ENCODE measurements at regions not wholly inside any gene's neighbourhood (a gene's known extent, or its start where the extent isn't known, plus 50 kb on each side); places are given as distances from the start of the nearest gene placed in this dataset.
A peak's percentile ranks its signal among the peaks of the same experiment; 100 is the strongest.

- DNase-seq, result no peak
Observed at GRCh38 chr10:3510741-3511140, 274.3 kb downstream of the KLF6 start.

GRCh38 chr10:3509355-3509754, 275.7 kb downstream of the KLF6 start:
- no peak for DNase-seq

GRCh38 chr10:3503299-3503698, 281.7 kb downstream of the KLF6 start:
- no peak for DNase-seq

GRCh38 chr10:3502673-3503072, 282.3 kb downstream of the KLF6 start:
- no peak for DNase-seq

- DNase-seq, result no peak
Observed at GRCh38 chr10:3500408-3500856, 284.6 kb downstream of the KLF6 start.

- no peak for DNase-seq
Observed at GRCh38 chr10:3499120-3499519, 285.9 kb downstream of the KLF6 start.

- no peak for DNase-seq
Observed at GRCh38 chr10:3497581-3497980, 287.4 kb downstream of the KLF6 start.

GRCh38 chr10:3496138-3496537, 288.9 kb downstream of the KLF6 start:
- no peak for DNase-seq

- DNase-seq, result no peak
Observed at GRCh38 chr10:3495281-3495680, 289.7 kb downstream of the KLF6 start.

GRCh38 chr10:3494838-3495230, 290.2 kb downstream of the KLF6 start:
- no peak for DNase-seq

GRCh38 chr10:3494131-3494837, 290.7 kb downstream of the KLF6 start:
- no peak for DNase-seq

GRCh38 chr10:3493621-3494020, 291.4 kb downstream of the KLF6 start:
- DNase-seq, result no peak

GRCh38 chr10:3491571-3491970, 293.4 kb downstream of the KLF6 start:
- DNase-seq, result no peak

- DNase-seq, result no peak
Observed at GRCh38 chr10:3487228-3487627, 297.8 kb downstream of the KLF6 start.

GRCh38 chr10:3486346-3487065, 298.5 kb downstream of the KLF6 start:
- no peak for DNase-seq

- no peak for DNase-seq
Observed at GRCh38 chr10:3485057-3485686, 299.8 kb downstream of the KLF6 start.

GRCh38 chr10:3484306-3485056, 300.5 kb downstream of the KLF6 start:
- DNase-seq, result no peak

- peak; percentile 24 for DNase-seq
Observed at GRCh38 chr10:3482200-3482993, 302.6 kb downstream of the KLF6 start.

- no peak for DNase-seq
Observed at GRCh38 chr10:3481496-3481895, 303.5 kb downstream of the KLF6 start.

- no peak for DNase-seq
Observed at GRCh38 chr10:3480990-3481315, 304.1 kb downstream of the KLF6 start.

GRCh38 chr10:3480281-3480989, 304.6 kb downstream of the KLF6 start:
- no peak for DNase-seq
